ENCODE measurements at regions not wholly inside any gene's neighbourhood (a gene's known extent, or its start where the extent isn't known, plus 50 kb on each side); places are given as distances from the start of the nearest gene placed in this dataset.

DNA sequence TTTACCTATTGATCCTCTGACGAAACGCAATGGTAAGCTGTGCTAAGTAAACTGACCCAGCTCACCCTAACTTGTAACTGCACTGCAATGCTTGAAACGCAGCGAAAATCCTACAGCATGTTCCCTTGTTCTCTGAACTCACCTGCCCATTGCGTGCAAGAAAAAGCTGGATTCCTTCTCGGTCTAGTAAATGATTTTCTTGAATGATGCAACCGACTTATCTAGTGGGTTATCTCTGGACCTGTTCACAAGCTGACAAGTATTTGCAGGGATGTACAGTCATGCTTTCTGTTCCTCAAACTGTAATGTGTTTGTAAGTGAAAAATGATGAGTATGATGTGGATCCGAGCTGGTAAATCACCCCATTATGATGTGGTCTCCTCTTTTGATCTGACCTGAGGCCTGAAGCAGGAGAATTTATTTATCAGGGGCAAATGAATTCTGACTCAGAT, 140.1 kb downstream of the BTC start:
- Histone ChIP-seq H3K27ac (no peak overlapping the region), H3K9me3 (no peaks in the 10 kb centered on the region), H3K4me1 (no peaks in the 10 kb centered on the region), H3K4me3 (no peak overlapping the region), H3K36me3 (no peaks in the 10 kb centered on the region), H3K27me3 (ENCODE audit: low read depth) (no peaks in the 10 kb centered on the region)
- no peak for DNase-seq
- no peak for ATAC-seq
- intact Hi-C loops (cut with DNase I), result no loop called here
- TF ChIP-seq CTCF (IDR thresholded peaks at IDR 0.05), result no peak

GRCh38 chr4:74656596-74656995, 137.7 kb downstream of the BTC start:
- ATAC-seq (peak in 1 of 2 donors; percentile 39), DNase-seq (no peak)
- intact Hi-C loops (cut with DNase I), result no loop called here
- Histone ChIP-seq H3K36me3 (no peaks in the 10 kb centered on the region), H3K27ac (no peak overlapping the region), H3K27me3 (ENCODE audit: low read depth) (no peaks in the 10 kb centered on the region), H3K9me3 (no peaks in the 10 kb centered on the region), H3K4me1 (no peaks in the 10 kb centered on the region), H3K4me3 (no peak overlapping the region)
- TF ChIP-seq CTCF (IDR thresholded peaks at IDR 0.05), result no peak

DNA sequence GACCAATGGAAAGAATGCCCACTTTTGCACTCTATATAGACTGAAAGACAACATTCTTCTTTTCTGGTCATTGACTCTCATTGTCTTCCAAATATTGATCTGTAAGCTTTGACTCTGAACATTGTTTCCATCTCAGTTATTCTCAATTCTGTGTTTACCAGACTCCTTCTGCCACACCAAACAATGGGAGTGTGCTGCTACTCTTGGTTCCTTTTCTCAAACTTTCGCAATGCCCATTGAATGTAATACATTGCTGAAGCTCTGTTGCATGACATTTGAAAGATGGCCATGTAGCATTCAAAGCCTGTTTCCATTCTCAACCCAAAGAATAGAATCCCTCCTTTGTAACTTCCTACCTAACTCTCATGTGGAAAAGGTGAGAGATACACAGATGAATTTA, 136.2 kb downstream of the BTC start:
- DNase-seq (no peak), ATAC-seq (no peak)
- TF ChIP-seq CTCF (IDR thresholded peaks at IDR 0.05), result no peak
- Histone ChIP-seq H3K9me3 (no peaks in the 10 kb centered on the region), H3K36me3 (no peaks in the 10 kb centered on the region), H3K4me1 (no peaks in the 10 kb centered on the region), H3K4me3 (no peak overlapping the region), H3K27me3 (ENCODE audit: low read depth) (no peaks in the 10 kb centered on the region), H3K27ac (no peak overlapping the region)
- intact Hi-C loops (cut with DNase I), result no loop called here

GRCh38 chr4:74659576-74660411, 134.5 kb downstream of the BTC start:
- intact Hi-C loops (cut with DNase I), result no loop called here
- DNase-seq, result no peak
- peak; percentile 88 to 93 for ATAC-seq
- Histone ChIP-seq H3K4me3 (no peak overlapping the region), H3K9me3 (no peaks in the 10 kb centered on the region), H3K27me3 (ENCODE audit: low read depth) (no peaks in the 10 kb centered on the region), H3K36me3 (no peaks in the 10 kb centered on the region), H3K4me1 (no peaks in the 10 kb centered on the region), H3K27ac (no peak overlapping the region)
- no peak for TF ChIP-seq CTCF (IDR thresholded peaks at IDR 0.05)

- no peak overlapping the region for H3K27ac ChIP-seq
- no peaks in the 10 kb centered on the region for H3K4me1 ChIP-seq
- no peaks in the 10 kb centered on the region for H3K27me3 ChIP-seq (ENCODE audit: low read depth)
- H3K36me3 ChIP-seq, result no peaks in the 10 kb centered on the region
- H3K4me3 ChIP-seq, result no peak overlapping the region
- no peak for DNase-seq
- ATAC-seq, result no peak
- no peaks in the 10 kb centered on the region for H3K9me3 ChIP-seq
- intact Hi-C loops (cut with DNase I), result no loop called here
- no peak for TF ChIP-seq CTCF (IDR thresholded peaks at IDR 0.05)
These were observed 133.5 kb downstream of the BTC start for GRCh38 chr4:74660866-74661265.

All from lower lobe of right lung (tissue), 2 donors.